K562 (cell line): ENCODE measurements at regions not wholly inside any gene's neighbourhood (a gene's known extent, or its start where the extent isn't known, plus 50 kb on each side); places are given as distances from the start of the nearest gene placed in this dataset.

Source experiments
- ATAC-seq: fragments of 200-7000 bp; cut with Tn5 transposase; 3 replicates; pipeline ENCODE4 v1.9.1; 2020; ENCODE audit warnings: moderate library complexity
- BruUV-seq: library from RNA; stranded (reverse); fragments of 400-500 nt; replicated peaks from 2 replicates; lab custom pipeline; 2021; lab: Mats Ljungman, UMichigan
- CTCF ChIA-PET: fragments of 300-600 bp; formaldehyde crosslinking; extraction: SDS; loops from one replicate; lab custom pipeline; 2021; ENCODE audit warnings: low intra/inter-chr PET ratio; lab: Yijun Ruan, JAX
- POLR2A ChIA-PET: fragments of 300-600, 350-650 bp; sonication (Branson Sonifier 250); formaldehyde crosslinking; extraction: SDS; loops from one replicate; lab custom pipeline; 2021; ENCODE audit warnings: antibody characterized with exemption, inconsistent platforms; lab: Yijun Ruan, JAX
- DNase-seq, 4 experiments: peaks; one replicate each; pipeline versions ENCODE4 v3.0.0 to v3.0.0-alpha.2; 2011 to 2018; ENCODE audit warnings: low spot score in 3 of 4, mixed read lengths in 3 of 4; ENCODE audit errors: extremely low read depth in 1 of 4
- FAIRE-seq: peaks from 2 replicates; lab custom pipeline; 2011; peaks lifted over from hg19 to GRCh38; lab: Jason Lieb, UNC
- H2AFZ ChIP-seq: 2 replicates; pipeline ENCODE4 v1.6.0; 2011; ENCODE audit warnings: low read depth, low read length, control low read depth, inconsistent platforms
- H3K27ac ChIP-seq: fragments of 200-600 bp; 3 replicates; pipeline ENCODE4 v1.8.0; 2011; ENCODE audit warnings: low read depth, mild to moderate bottlenecking, control low read depth, inconsistent platforms, low read length, moderate library complexity, mixed read lengths; ENCODE audit errors: extremely low read depth
- H3K27me3 ChIP-seq, 2 experiments: fragments of 300-600 bp in 1 of 2; 2 replicates in 1 of 2; 3 replicates in 1 of 2; pipeline versions ENCODE4 v1.6.0 to v1.8.0; 2011; ENCODE audit warnings: inconsistent platforms in 2 of 2, low read length in 2 of 2, mild to moderate bottlenecking in 1 of 2, mixed read lengths in 1 of 2, moderate library complexity in 1 of 2; ENCODE audit not compliant: control insufficient read depth in 2 of 2, insufficient read depth in 2 of 2
- H3K36me3 ChIP-seq: fragments of 300-600 bp; 3 replicates; pipeline ENCODE4 v1.8.0; 2011; ENCODE audit warnings: mild to moderate bottlenecking, low read length, inconsistent platforms; ENCODE audit not compliant: control insufficient read depth, insufficient read depth
- H3K4me1 ChIP-seq, 2 experiments: fragments of 200-600 bp in 1 of 2; replicated peaks in 1 of 2; 2 replicates in 1 of 2; 3 replicates in 1 of 2; pipeline versions ENCODE4 v1.5.1 to v1.8.0; 2011; ENCODE audit warnings: inconsistent platforms in 2 of 2, low read length in 2 of 2, mild to moderate bottlenecking in 1 of 2, mixed read lengths in 1 of 2, moderate library complexity in 1 of 2; ENCODE audit not compliant: control insufficient read depth in 2 of 2, insufficient read depth in 2 of 2
- H3K4me2 ChIP-seq: 2 replicates; pipeline ENCODE4 v1.6.1; 2011; ENCODE audit warnings: low read length, control low read depth, inconsistent platforms, mixed read lengths; ENCODE audit not compliant: insufficient read depth
- H3K4me3 ChIP-seq: fragments of 200-600 bp; sonication (generic), shearing (Covaris generic); 2 replicates; pipeline ENCODE4 v1.5.1; 2016; ENCODE audit warnings: control low read depth, inconsistent platforms
- H3K79me2 ChIP-seq: fragments of 200-600 bp; 3 replicates; pipeline ENCODE4 v1.8.0; 2011; ENCODE audit warnings: low read length, inconsistent platforms; ENCODE audit not compliant: control insufficient read depth, insufficient read depth
- H3K9ac ChIP-seq, 2 experiments: 2 replicates each; pipeline versions ENCODE4 v1.6.0 to v1.6.1; 2011; ENCODE audit warnings: low read depth in 2 of 2, low read length in 2 of 2, control low read depth in 1 of 2, inconsistent platforms in 1 of 2, mild to moderate bottlenecking in 1 of 2, mixed read lengths in 1 of 2; ENCODE audit not compliant: insufficient read depth in 1 of 2
- H3K9me1 ChIP-seq: one replicate; pipeline ENCODE4 v1.6.0; 2011; ENCODE audit warnings: inconsistent platforms, mild to moderate bottlenecking, low read length, moderate library complexity; ENCODE audit not compliant: control insufficient read depth, insufficient read depth
- H3K9me3 ChIP-seq: replicated peaks from 2 replicates; pipeline ENCODE4 v1.5.1; 2011; ENCODE audit warnings: low read depth, low read length, inconsistent platforms; ENCODE audit not compliant: control insufficient read depth, insufficient read depth
- H4K20me1 ChIP-seq: replicated peaks from 2 replicates; pipeline ENCODE4 v1.6.1; 2011; ENCODE audit warnings: low read length, inconsistent platforms, mixed read lengths; ENCODE audit not compliant: control insufficient read depth, insufficient read depth
- ATF3 ChIP-seq, 2 experiments: fragments of 450-650 bp in 1 of 2; sonication (generic) in 1 of 2; formaldehyde crosslinking in 1 of 2; IDR thresholded peaks in 1 of 2; conservative IDR thresholded peaks in 1 of 2; 2 replicates each; pipeline versions ENCODE4 v1.6.1 to v1.8.1; 2016 to 2023; ENCODE audit warnings: mild to moderate bottlenecking in 2 of 2, moderate library complexity in 2 of 2, inconsistent platforms in 1 of 2, missing genetic modification reagents in 1 of 2
- E2F4 ChIP-seq: sonication (generic); formaldehyde crosslinking; IDR thresholded peaks from 2 replicates; pipeline ENCODE4 v1.8.0; 2022; ENCODE audit warnings: mild to moderate bottlenecking, low read depth, missing genetic modification reagents
- FOXP4 ChIP-seq: sonication (generic); formaldehyde crosslinking; IDR thresholded peaks from 2 replicates; pipeline ENCODE4 v1.8.0; 2022; ENCODE audit warnings: mild to moderate bottlenecking, missing genetic modification reagents, borderline replicate concordance
- KAT7 ChIP-seq: sonication (generic); formaldehyde crosslinking; IDR thresholded peaks from 2 replicates; pipeline ENCODE4 v1.8.0; 2022; ENCODE audit warnings: missing genetic modification reagents, mild to moderate bottlenecking, borderline replicate concordance
- KDM4B ChIP-seq, 2 experiments: fragments of 450-650 bp in 1 of 2; sonication (generic) in 1 of 2; IDR thresholded peaks; 2 replicates each; pipeline ENCODE4 v1.6.1; 2016 to 2017; ENCODE audit warnings: borderline replicate concordance in 2 of 2, antibody characterized with exemption in 1 of 2, low read depth in 1 of 2, mild to moderate bottlenecking in 1 of 2
- L3MBTL2 ChIP-seq: fragments of 450-650 bp; IDR thresholded peaks from 2 replicates; pipeline ENCODE4 v1.6.1; 2016; ENCODE audit warnings: mild to moderate bottlenecking, moderate library complexity
- MECOM ChIP-seq: fragments of 250-450 bp; sonication (Bioruptor Pico); IDR thresholded peaks from 2 replicates; pipeline ENCODE4 v1.8.0; 2022; ENCODE audit warnings: inconsistent platforms
- PBX2 ChIP-seq, 2 experiments: IDR thresholded peaks in 1 of 2; conservative IDR thresholded peaks in 1 of 2; 2 replicates each; pipeline ENCODE4 v1.6.1; 2016; ENCODE audit warnings: low read depth in 2 of 2, mild to moderate bottlenecking in 1 of 2, missing compliant biosample characterization in 1 of 2, missing genetic modification characterization in 1 of 2, moderate library complexity in 1 of 2
- PHF21A ChIP-seq: fragments of 450-650 bp; IDR thresholded peaks from 2 replicates; pipeline ENCODE4 v1.6.1; 2017; ENCODE audit warnings: low read depth, borderline replicate concordance
- SP2 ChIP-seq: IDR thresholded peaks from 2 replicates; pipeline ENCODE4 v1.6.1; 2011; ENCODE audit warnings: mild to moderate bottlenecking, low read depth, low read length, moderate library complexity; ENCODE audit not compliant: poor library complexity, severe bottlenecking; ENCODE audit errors: extremely low read depth
- ZBED1 ChIP-seq: IDR thresholded peaks from 2 replicates; pipeline ENCODE4 v1.6.1; 2014
- ZNF217 ChIP-seq: sonication (generic); formaldehyde crosslinking; IDR thresholded peaks from 2 replicates; pipeline ENCODE4 v1.8.0; 2022; ENCODE audit warnings: mild to moderate bottlenecking, missing genetic modification reagents
- ZNF395 ChIP-seq: fragments of 200-800 bp; sonication (Bioruptor generic); IDR thresholded peaks from 2 replicates; pipeline ENCODE4 v1.6.1; 2017; ENCODE audit warnings: missing genetic modification characterization, missing compliant biosample characterization
- WGBS: fragments of 100-300 bp; shearing (Covaris generic); methylation state at CpG from one replicate; pipeline ENCODE4 v1.1.6; 2016; ENCODE audit warnings: low coverage, mixed read lengths; ENCODE audit not compliant: insufficient coverage; ENCODE audit errors: missing lambda C conversion rate; 5-methylcytosine and 5-hydroxymethylcytosine counted together
- in situ Hi-C: fragments of 300-500 bp; cut with MboI; formaldehyde crosslinking; loops from 4 replicates; pipeline ENCODE4 v1.15.0; 2018; ENCODE audit warnings: inconsistent platforms, mixed read lengths
- intact Hi-C: fragments of 100-400 bp; cut with micrococcal nuclease; formaldehyde crosslinking; loops from 2 replicates; pipeline ENCODE4 v1.14.2; 2022

GRCh38 chr19:31723101-31723500, 373.9 kb upstream of the TSHZ3 start:
- BruUV-seq: no TSS peak
- ChIA-PET CTCF (no interaction called here), POLR2A (no interaction called here)
- no peak overlapping the region for H3K9ac ChIP-seq
- H3K4me1 ChIP-seq: no peaks in the 10 kb centered on the region
- H2AFZ ChIP-seq: no peak overlapping the region
- H3K79me2 ChIP-seq: no peaks in the 10 kb centered on the region
- H3K27ac ChIP-seq: no peak overlapping the region
- no peak overlapping the region for H3K4me3 ChIP-seq
- no peak overlapping the region for H3K4me2 ChIP-seq
- H3K27me3 ChIP-seq: peaks cover 0 to 12% of the 10 kb centered on the region in 2 experiments; a peak in 3 of 5 replicates
- DNase-seq: no peak
- intact Hi-C loops: no loop called here
- 0% methylated on average over 1 of the region's 1 CpG for WGBS
- ATAC-seq: no peak
- in situ Hi-C loops: no loop called here
- FAIRE-seq: no peak
- H3K9me3 ChIP-seq: no peaks in the 10 kb centered on the region
- no peaks in the 10 kb centered on the region for H4K20me1 ChIP-seq
- H3K9me1 ChIP-seq: no peaks in the 10 kb centered on the region
- no peaks in the 10 kb centered on the region for H3K36me3 ChIP-seq
- no peak for TF ChIP-seq L3MBTL2
- TF ChIP-seq E2F4: no peak
- TF ChIP-seq ZBED1: no peak
- TF ChIP-seq FOXP4 (CRISPR knock-in tag): no peak
- no peak for TF ChIP-seq SP2
- no peak for TF ChIP-seq ZNF395
- TF ChIP-seq ATF3 (IDR thresholded peaks at IDR 0.05): no peak
- no peak for TF ChIP-seq ATF3 (CRISPR knock-in tag; conservative IDR thresholded peaks at IDR 0.05)
- no peak for TF ChIP-seq PHF21A
- no peak for TF ChIP-seq KAT7 (CRISPR knock-in tag)
- TF ChIP-seq KDM4B (IDR thresholded peaks at IDR 0.05; ENCODE audit: borderline replicate concordance in 2 of 2, low read depth in 1 of 2): no peak
- TF ChIP-seq MECOM (CRISPR knock-in tag): no peak
- TF ChIP-seq ZNF217 (CRISPR knock-in tag): no peak
- TF ChIP-seq PBX2 (CRISPR knock-in tag; IDR thresholded peaks at IDR 0.05; ENCODE audit: low read depth): no peak
- no peak for TF ChIP-seq PBX2 (tag; conservative IDR thresholded peaks at IDR 0.05; ENCODE audit: low read depth)
